Heart left ventricle (tissue), 13 donors: ENCODE measurements at regions not wholly inside any gene's neighbourhood (a gene's known extent, or its start where the extent isn't known, plus 50 kb on each side); places are given as distances from the start of the nearest gene placed in this dataset.

Source experiments
- CTCF ChIP-seq, 12 donors: fragments of 200-600 bp; sonication (generic) in 4 of 12; IDR thresholded peaks; one replicate each; pipeline versions ENCODE4 v1.5.0 to v1.8.0; 2018 to 2022; ENCODE audit warnings: antibody characterized with exemption in 12 of 12, mild to moderate bottlenecking in 5 of 12
- POLR2A ChIP-seq, 2 donors: fragments of 450-650 bp; IDR thresholded peaks; one replicate each; pipeline ENCODE4 v1.6.1; 2017; ENCODE audit warnings: antibody characterized with exemption in 2 of 2, mild to moderate bottlenecking in 2 of 2, moderate library complexity in 2 of 2
- donor health status: ischemic (EF 13 %, LVEDD 7.1; RV severe dilation, severe dysfunction).
- donor health status: DM: no; HTN: yes; CAD: no.
- donor health status: DM: no; HTN: no; CAD: no.
- donor health status: ischemic (EF 25% LVEDD 6.9; RV normal size, moderate dysfunction).
- donor health status: ischemic (EF 25% LVEDD 5.7; RV mildly dilated, moderate dysfunction).
- donor health status: ischemic (EF 35%, LVEDD 5.7; RV mildly dilated, moderate dysfunction).
- donor health status: nonischemic (EF 11% LVEDD 7.7; RV severe dilation, severe dysfunction).
- donor health status: DM: yes; HTN: yes; CAD: no.
- donor health status: PGD.
- donor health status: ischemic (EF 29% LVEDD 5.4; RV normal size, mild dysfunction).
- donor health status: nonischemic (EF 23%, LVEDD 6.1; RV moderate dilation, normal function).

- TF ChIP-seq CTCF (IDR thresholded peaks at IDR 0.05) (no peak), POLR2A (IDR thresholded peaks at IDR 0.05) (no peak)
These were observed 191.4 kb downstream of the TM2D1 start for GRCh38 chr1:61533546-61533945.
